ENCODE measurements at regions not wholly inside any gene's neighbourhood (a gene's known extent, or its start where the extent isn't known, plus 50 kb on each side); places are given as distances from the start of the nearest gene placed in this dataset.

DNA sequence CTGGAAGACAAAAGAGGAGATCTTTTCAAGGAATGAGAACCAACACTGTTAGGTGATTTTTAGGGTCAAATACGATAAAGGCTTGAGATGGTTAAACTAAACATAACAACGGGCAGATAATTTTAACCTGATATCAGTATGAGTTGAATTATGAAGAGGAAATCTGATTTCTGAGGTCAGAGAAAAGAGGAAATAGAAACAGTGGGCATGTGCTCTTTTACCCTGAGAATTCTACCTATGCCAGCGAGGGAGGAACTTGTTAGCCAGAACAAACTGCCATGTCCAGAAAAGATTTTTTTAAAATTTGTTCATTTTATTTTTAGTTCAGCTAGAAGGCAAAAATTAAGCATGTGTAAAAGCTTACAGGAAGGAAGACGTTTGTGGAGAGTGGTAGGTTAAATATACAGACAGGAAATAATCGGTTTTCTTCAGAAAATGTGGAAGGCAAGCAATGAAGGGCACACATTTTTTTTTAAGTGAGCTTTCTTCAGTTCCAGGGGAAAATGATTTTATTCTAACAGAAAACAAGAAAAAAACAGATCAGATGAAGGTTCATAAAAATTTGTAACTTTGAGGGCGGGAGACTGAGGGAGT lies 1745.3 kb downstream of the MRPL39 start:
- H2AFZ ChIP-seq (ENCODE audit: low read depth, low read length): no peak overlapping the region
- H3K27me3 ChIP-seq (ENCODE audit: low read depth, low read length): no peaks in the 10 kb centered on the region
- H3K4me3 ChIP-seq (ENCODE audit: low read length): no peak overlapping the region
- peak overlapping the region; percentile 29 for H3K4me2 ChIP-seq (ENCODE audit: low read length)
- no peak overlapping the region for H3K27ac ChIP-seq (ENCODE audit: low read length)
- H3K9ac ChIP-seq (ENCODE audit: low read length): no peak overlapping the region
- no peaks in the 10 kb centered on the region for H4K20me1 ChIP-seq (ENCODE audit: insufficient read depth, low read length)
- TF ChIP-seq, protein P1, sequence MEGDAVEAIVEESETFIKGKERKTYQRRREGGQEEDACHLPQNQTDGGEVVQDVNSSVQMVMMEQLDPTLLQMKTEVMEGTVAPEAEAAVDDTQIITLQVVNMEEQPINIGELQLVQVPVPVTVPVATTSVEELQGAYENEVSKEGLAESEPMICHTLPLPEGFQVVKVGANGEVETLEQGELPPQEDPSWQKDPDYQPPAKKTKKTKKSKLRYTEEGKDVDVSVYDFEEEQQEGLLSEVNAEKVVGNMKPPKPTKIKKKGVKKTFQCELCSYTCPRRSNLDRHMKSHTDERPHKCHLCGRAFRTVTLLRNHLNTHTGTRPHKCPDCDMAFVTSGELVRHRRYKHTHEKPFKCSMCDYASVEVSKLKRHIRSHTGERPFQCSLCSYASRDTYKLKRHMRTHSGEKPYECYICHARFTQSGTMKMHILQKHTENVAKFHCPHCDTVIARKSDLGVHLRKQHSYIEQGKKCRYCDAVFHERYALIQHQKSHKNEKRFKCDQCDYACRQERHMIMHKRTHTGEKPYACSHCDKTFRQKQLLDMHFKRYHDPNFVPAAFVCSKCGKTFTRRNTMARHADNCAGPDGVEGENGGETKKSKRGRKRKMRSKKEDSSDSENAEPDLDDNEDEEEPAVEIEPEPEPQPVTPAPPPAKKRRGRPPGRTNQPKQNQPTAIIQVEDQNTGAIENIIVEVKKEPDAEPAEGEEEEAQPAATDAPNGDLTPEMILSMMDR (IDR thresholded peaks at IDR 0.05; ENCODE audit: low read depth, low read length): no peak
- no peaks in the 10 kb centered on the region for H3K9me3 ChIP-seq (ENCODE audit: insufficient read depth, low read length)
- peaks cover 9% of the 10 kb centered on the region for H3K4me1 ChIP-seq (ENCODE audit: low read length)
- H3K79me2 ChIP-seq (ENCODE audit: low read length): no peaks in the 10 kb centered on the region
- no peaks in the 10 kb centered on the region for H3K36me3 ChIP-seq (replicated peaks; ENCODE audit: low read depth, low read length)

DNA sequence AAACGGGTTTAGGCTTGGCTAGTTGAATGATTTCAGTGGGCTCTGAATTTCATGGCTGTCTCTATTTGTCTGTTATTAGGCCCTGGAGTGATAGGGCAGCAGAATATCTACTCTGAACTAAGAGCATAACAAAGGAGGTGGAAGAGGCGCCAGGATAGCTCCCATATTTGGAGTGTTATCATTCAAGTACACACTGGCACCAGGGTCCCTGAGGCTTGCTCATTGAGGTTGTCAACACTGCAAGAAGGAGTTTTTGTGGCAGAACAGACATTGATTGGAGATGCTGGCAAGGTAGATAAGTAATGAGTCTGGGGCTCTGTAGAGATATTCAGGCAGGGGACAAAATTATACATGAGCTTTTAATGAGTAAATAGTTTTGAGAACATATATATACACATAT lies 1748.4 kb downstream of the MRPL39 start:
- H3K9ac ChIP-seq (ENCODE audit: low read length): no peak overlapping the region
- TF ChIP-seq, protein P1 (IDR thresholded peaks at IDR 0.05; ENCODE audit: low read depth, low read length): no peak
- no peak for TF ChIP-seq EZH2phosphoT487 (IDR thresholded peaks at IDR 0.05; ENCODE audit: low read depth)
- peak overlapping the region; percentile 45; the same call in 1 of the 2 replicates for H2AFZ ChIP-seq (ENCODE audit: low read depth, low read length)
- H3K4me1 ChIP-seq (ENCODE audit: low read length): peaks cover 9% of the 10 kb centered on the region
- no peaks in the 10 kb centered on the region for H3K9me3 ChIP-seq (ENCODE audit: insufficient read depth, low read length)
- H3K79me2 ChIP-seq (ENCODE audit: low read length): no peaks in the 10 kb centered on the region
- no peak overlapping the region for H3K27ac ChIP-seq (ENCODE audit: low read length)
- no peak overlapping the region for H3K4me3 ChIP-seq (ENCODE audit: low read length)
- no peak overlapping the region for H3K4me2 ChIP-seq (ENCODE audit: low read length)
- no peaks in the 10 kb centered on the region for H4K20me1 ChIP-seq (ENCODE audit: insufficient read depth, low read length)
- H3K27me3 ChIP-seq (ENCODE audit: low read depth, low read length): no peaks in the 10 kb centered on the region
- no peaks in the 10 kb centered on the region for H3K36me3 ChIP-seq (replicated peaks; ENCODE audit: low read depth, low read length)

DNA sequence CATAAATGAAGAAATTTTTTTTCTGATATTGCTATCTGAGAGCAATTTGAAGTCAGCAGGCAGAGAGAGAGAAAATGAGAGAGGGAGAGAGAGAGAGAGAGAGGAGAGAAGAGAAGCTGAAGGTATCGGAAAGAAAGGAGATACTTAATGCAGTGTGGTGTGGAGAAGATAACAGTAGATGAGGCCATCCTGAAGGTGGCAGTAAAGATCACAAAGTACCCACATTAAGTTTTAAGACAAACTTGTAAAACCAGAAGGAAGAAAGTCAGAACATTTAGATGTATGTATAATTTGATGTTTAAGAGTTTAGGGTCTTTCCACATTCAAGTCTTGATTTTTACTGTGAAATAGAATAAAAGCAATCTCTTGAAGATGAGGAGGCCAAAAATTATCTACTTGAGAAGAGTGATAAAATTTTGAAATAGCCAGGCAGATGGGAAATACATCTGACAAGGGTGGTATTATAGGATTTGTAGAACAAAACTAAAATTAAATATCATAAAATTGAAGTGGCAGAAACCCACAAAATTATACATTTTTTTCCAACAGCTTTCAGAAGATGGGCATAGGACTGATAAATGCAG lies 1753.4 kb downstream of the MRPL39 start:
- Histone ChIP-seq H3K4me1 (ENCODE audit: low read length) (no peaks in the 10 kb centered on the region), H3K79me2 (ENCODE audit: low read length) (no peaks in the 10 kb centered on the region), H3K4me2 (ENCODE audit: low read length) (peak overlapping the region; percentile 37), H3K9me3 (ENCODE audit: insufficient read depth, low read length) (no peaks in the 10 kb centered on the region), H3K9ac (ENCODE audit: low read length) (no peak overlapping the region), H3K27ac (ENCODE audit: low read length) (no peak overlapping the region), H3K4me3 (ENCODE audit: low read length) (no peak overlapping the region), H2AFZ (ENCODE audit: low read depth, low read length) (no peak overlapping the region), H4K20me1 (ENCODE audit: insufficient read depth, low read length) (no peaks in the 10 kb centered on the region), H3K36me3 (replicated peaks; ENCODE audit: low read depth, low read length) (no peaks in the 10 kb centered on the region), H3K27me3 (ENCODE audit: low read depth, low read length) (no peaks in the 10 kb centered on the region)
- no peak for TF ChIP-seq EZH2phosphoT487 (IDR thresholded peaks at IDR 0.05; ENCODE audit: low read depth)
- TF ChIP-seq, protein P1 (IDR thresholded peaks at IDR 0.05; ENCODE audit: low read depth, low read length): peak; percentile 58

DNA sequence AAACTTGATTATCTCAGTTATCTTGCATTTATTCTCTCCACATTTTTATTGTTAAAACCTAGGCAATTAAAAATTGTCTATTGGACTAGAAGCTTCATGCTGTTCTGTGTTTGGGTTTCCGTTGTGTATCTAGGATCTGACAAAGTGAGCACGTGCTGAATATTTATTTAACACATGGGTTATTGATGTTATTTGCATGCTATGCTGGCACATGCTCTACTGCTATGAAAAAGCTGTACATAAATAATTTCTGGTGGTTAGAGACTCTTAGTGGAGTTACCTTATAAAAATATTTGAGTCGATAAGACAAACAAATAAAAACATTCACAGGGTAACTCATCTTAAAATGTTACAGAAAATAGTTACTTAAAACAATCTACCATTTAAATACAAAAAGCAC lies 1769.7 kb downstream of the MRPL39 start:
- no peak overlapping the region for H3K27ac ChIP-seq (ENCODE audit: low read length)
- no peaks in the 10 kb centered on the region for H3K4me1 ChIP-seq (ENCODE audit: low read length)
- H3K9me3 ChIP-seq (ENCODE audit: insufficient read depth, low read length): peaks cover 3% of the 10 kb centered on the region; the same call in 1 of the 2 replicates
- H3K36me3 ChIP-seq (replicated peaks; ENCODE audit: low read depth, low read length): no peaks in the 10 kb centered on the region
- H3K27me3 ChIP-seq (ENCODE audit: low read depth, low read length): no peaks in the 10 kb centered on the region
- H3K4me3 ChIP-seq (ENCODE audit: low read length): no peak overlapping the region
- H3K79me2 ChIP-seq (ENCODE audit: low read length): no peaks in the 10 kb centered on the region
- H3K9ac ChIP-seq (ENCODE audit: low read length): no peak overlapping the region
- TF ChIP-seq EZH2phosphoT487 (IDR thresholded peaks at IDR 0.05; ENCODE audit: low read depth): no peak
- TF ChIP-seq, protein P1 (IDR thresholded peaks at IDR 0.05; ENCODE audit: low read depth, low read length): no peak
- H2AFZ ChIP-seq (ENCODE audit: low read depth, low read length): no peak overlapping the region
- no peaks in the 10 kb centered on the region for H4K20me1 ChIP-seq (ENCODE audit: insufficient read depth, low read length)
- no peak overlapping the region for H3K4me2 ChIP-seq (ENCODE audit: low read length)

All from OCI-LY3 (cell line).